H1 (cell line): ENCODE measurements at regions not wholly inside any gene's neighbourhood (a gene's known extent, or its start where the extent isn't known, plus 50 kb on each side); places are given as distances from the start of the nearest gene placed in this dataset.

Experiments
- EP300 ChIP-seq, 2 experiments: IDR thresholded peaks; 1 replicate in 1 of 2; 2 replicates in 1 of 2; pipeline ENCODE4 v1.6.1; 2011 to 2012; ENCODE audit warnings: low read depth in 2 of 2, low read length in 2 of 2, mild to moderate bottlenecking in 2 of 2, borderline replicate concordance in 1 of 2, inconsistent platforms in 1 of 2, moderate library complexity in 1 of 2
- KDM1A ChIP-seq: fragments of 200-600, 300-600 bp; sonication (generic); IDR thresholded peaks from 2 replicates; pipeline ENCODE4 v1.7.1; 2016; ENCODE audit warnings: mild to moderate bottlenecking, low read length, borderline replicate concordance
- KDM5A ChIP-seq: fragments of 200-600 bp; IDR thresholded peaks from 2 replicates; pipeline ENCODE4 v1.7.1; 2012; ENCODE audit warnings: mild to moderate bottlenecking, low read length, inconsistent platforms, mixed read lengths
- POLR2A ChIP-seq, 2 experiments: IDR thresholded peaks; 1 replicate in 1 of 2; 2 replicates in 1 of 2; pipeline ENCODE4 v1.6.1; 2011; ENCODE audit warnings: low read depth in 2 of 2, low read length in 2 of 2, mild to moderate bottlenecking in 2 of 2; ENCODE audit errors: control extremely low read depth in 1 of 2
- RAD21 ChIP-seq, 2 experiments: IDR thresholded peaks in 1 of 2; conservative IDR thresholded peaks in 1 of 2; 2 replicates each; pipeline ENCODE4 v1.6.1; 2011; ENCODE audit warnings: low read depth in 2 of 2, low read length in 2 of 2, improper control_type of control experiment in 1 of 2, inconsistent platforms in 1 of 2, mild to moderate bottlenecking in 1 of 2, moderate library complexity in 1 of 2
- TAF1 ChIP-seq: IDR thresholded peaks from 2 replicates; pipeline ENCODE4 v1.6.1; 2011; ENCODE audit warnings: mild to moderate bottlenecking, low read depth, low read length
- TCF12 ChIP-seq: IDR thresholded peaks from 2 replicates; pipeline ENCODE4 v1.6.1; 2011; ENCODE audit warnings: low read depth, mild to moderate bottlenecking, low read length
- TF ChIP-seq, protein P1 (sequence below), 3 experiments: IDR thresholded peaks; 1 replicate in 2 of 3; 2 replicates in 1 of 3; pipeline versions ENCODE4 v1.5.1 to v1.6.1; 2011; ENCODE audit warnings: low read length in 3 of 3, mild to moderate bottlenecking in 3 of 3, inconsistent platforms in 2 of 3, low read depth in 1 of 3, moderate library complexity in 1 of 3; ENCODE audit not compliant: insufficient read depth in 1 of 3; ENCODE audit errors: control extremely low read depth in 1 of 3
- TF ChIP-seq, protein P2 (sequence below): IDR thresholded peaks from 2 replicates; pipeline ENCODE4 v1.6.1; 2012; ENCODE audit warnings: inconsistent platforms
- TF ChIP-seq, protein P3 (sequence below): IDR thresholded peaks from 2 replicates; pipeline ENCODE4 v1.6.1; 2011; ENCODE audit warnings: low read depth, mild to moderate bottlenecking, low read length; ENCODE audit not compliant: insufficient read depth
- TF ChIP-seq, protein P4 (sequence below): IDR thresholded peaks from 2 replicates; pipeline ENCODE4 v1.6.1; 2011; ENCODE audit warnings: low read length, improper control_type of control experiment

DNA sequence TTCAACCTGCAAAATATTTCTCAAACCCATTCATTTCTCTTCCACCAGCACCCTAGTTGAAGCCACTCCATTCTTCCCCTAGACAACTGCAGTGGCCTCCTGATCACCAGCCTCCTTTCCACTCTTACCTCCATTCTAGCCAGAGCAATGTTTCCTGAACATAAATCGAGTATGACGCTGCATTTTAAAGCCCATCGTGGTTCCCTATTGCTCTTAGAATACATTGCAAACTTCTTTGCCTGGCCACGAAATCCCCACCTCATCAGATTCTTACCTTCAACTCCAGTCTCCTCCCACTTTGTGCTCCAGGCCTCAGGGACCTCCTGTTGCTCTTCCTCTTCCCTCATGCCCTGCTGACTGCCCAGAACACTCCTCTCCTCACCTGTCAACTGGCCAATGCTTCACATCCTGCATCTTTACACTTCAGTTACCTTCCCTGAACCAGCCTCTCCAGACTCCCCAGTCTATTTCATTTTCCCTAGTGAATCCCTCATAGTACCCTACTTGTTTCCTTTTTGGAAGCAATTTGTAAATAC is 176.5 kb upstream of the CTAGE1 start:
- TF ChIP-seq, protein P1, sequence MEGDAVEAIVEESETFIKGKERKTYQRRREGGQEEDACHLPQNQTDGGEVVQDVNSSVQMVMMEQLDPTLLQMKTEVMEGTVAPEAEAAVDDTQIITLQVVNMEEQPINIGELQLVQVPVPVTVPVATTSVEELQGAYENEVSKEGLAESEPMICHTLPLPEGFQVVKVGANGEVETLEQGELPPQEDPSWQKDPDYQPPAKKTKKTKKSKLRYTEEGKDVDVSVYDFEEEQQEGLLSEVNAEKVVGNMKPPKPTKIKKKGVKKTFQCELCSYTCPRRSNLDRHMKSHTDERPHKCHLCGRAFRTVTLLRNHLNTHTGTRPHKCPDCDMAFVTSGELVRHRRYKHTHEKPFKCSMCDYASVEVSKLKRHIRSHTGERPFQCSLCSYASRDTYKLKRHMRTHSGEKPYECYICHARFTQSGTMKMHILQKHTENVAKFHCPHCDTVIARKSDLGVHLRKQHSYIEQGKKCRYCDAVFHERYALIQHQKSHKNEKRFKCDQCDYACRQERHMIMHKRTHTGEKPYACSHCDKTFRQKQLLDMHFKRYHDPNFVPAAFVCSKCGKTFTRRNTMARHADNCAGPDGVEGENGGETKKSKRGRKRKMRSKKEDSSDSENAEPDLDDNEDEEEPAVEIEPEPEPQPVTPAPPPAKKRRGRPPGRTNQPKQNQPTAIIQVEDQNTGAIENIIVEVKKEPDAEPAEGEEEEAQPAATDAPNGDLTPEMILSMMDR (IDR thresholded peaks at IDR 0.05; ENCODE audit: control extremely low read depth in 1 of 3, insufficient read depth in 1 of 3, low read depth in 1 of 3, low read length in 3 of 3) = no peak
- TF ChIP-seq EP300 (IDR thresholded peaks at IDR 0.05; ENCODE audit: borderline replicate concordance in 1 of 2, low read depth in 2 of 2, low read length in 2 of 2) (no peak), TAF1 (no peak), POLR2A (IDR thresholded peaks at IDR 0.05; ENCODE audit: control extremely low read depth in 1 of 2, low read depth in 2 of 2, low read length in 2 of 2) (no peak), KDM1A (no peak), TCF12 (no peak), RAD21 (IDR thresholded peaks at IDR 0.05 in 1 of 2, conservative IDR thresholded peaks at IDR 0.05 in 1 of 2; ENCODE audit: low read depth in 2 of 2, low read length in 2 of 2) (no peak), KDM5A (no peak)
- TF ChIP-seq, protein P2, sequence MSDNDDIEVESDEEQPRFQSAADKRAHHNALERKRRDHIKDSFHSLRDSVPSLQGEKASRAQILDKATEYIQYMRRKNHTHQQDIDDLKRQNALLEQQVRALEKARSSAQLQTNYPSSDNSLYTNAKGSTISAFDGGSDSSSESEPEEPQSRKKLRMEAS = no peak
- TF ChIP-seq, protein P3, sequence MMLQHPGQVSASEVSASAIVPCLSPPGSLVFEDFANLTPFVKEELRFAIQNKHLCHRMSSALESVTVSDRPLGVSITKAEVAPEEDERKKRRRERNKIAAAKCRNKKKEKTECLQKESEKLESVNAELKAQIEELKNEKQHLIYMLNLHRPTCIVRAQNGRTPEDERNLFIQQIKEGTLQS = no peak
- TF ChIP-seq, protein P4, sequence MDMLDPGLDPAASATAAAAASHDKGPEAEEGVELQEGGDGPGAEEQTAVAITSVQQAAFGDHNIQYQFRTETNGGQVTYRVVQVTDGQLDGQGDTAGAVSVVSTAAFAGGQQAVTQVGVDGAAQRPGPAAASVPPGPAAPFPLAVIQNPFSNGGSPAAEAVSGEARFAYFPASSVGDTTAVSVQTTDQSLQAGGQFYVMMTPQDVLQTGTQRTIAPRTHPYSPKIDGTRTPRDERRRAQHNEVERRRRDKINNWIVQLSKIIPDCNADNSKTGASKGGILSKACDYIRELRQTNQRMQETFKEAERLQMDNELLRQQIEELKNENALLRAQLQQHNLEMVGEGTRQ = no peak
